ENCODE measurements at regions not wholly inside any gene's neighbourhood (a gene's known extent, or its start where the extent isn't known, plus 50 kb on each side); places are given as distances from the start of the nearest gene placed in this dataset.
"Not testable (repeated sequence)": the region's sequence is repeated elsewhere in the genome, so short reads cannot be mapped to it uniquely, and the experiment has no call there.

DNA sequence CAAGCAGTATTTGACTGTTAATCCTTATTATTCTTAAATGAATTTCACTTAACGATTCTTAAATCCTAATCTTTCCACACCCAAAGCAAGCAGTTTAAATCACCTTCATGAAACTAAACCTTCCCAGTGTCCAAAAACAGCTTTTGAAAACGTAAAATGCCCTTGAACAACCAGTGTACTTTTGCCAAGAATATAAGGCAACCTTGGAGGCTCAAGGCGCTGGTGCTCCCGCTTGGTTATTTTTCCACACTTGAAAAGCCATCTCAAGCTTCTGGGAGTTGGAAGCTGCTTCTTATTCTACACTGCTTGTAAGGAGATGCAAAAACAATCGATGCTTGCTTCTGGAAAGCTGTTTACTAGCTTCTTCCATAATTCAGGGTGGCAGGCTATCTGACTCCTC lies 625.7 kb downstream of the HTR1B start:
- no peak for DNase-seq

DNA sequence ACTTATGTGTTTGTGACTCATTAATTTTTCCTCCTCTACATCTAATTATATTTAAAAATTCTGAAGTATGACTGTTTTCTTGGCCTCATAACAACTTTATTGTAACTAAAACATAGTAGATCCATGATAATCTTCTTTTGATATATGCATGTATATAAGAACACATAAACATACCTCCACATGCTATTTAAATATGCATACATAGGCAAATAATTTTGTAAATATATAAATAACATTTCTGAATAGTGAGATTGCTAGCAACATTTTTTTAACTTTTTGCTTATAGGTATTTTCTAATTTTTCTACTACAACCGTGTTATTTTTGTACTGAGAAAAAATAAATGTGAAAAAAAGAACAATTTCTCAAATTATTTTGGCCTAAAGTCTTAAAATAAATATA lies 627.6 kb downstream of the HTR1B start:
- no peak for DNase-seq

DNA sequence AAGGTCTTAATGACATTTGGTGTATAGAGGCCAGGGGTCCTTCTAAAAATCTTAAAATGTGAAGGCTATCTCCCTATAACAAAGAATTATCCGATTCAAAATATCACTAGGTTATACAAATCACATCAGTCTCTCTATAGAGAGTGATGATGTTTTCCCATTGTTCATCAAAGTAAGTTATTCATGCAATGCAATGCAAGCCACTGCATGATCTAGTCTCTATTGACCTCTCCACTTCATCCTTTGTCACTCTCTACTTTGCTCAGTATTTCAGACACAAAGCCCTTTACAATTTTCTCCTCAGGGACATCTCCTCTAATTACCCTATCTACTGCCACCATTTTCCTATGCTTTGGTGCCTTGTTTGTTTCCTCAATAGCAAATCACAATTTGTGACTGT lies 628.0 kb downstream of the HTR1B start:
- no peak for DNase-seq

DNA sequence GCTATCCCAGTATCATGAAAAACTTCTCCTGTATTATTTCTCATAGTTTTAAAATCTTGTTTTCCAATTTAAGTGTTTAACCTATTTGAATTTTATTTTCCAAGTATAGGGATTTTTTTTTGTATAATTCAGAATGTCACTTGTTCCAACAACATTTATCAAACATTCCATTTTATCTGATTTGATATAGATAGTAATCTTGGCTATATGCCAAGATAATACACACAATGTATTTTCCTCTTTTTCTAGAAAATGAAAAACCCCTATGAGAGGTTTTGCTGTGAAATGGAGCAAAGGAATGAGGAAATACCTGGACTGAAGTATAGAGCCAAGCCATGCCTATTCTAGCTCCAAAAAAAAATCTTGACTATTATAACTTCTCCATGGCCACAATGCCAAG lies 628.9 kb downstream of the HTR1B start:
- DNase-seq, result no peak

DNA sequence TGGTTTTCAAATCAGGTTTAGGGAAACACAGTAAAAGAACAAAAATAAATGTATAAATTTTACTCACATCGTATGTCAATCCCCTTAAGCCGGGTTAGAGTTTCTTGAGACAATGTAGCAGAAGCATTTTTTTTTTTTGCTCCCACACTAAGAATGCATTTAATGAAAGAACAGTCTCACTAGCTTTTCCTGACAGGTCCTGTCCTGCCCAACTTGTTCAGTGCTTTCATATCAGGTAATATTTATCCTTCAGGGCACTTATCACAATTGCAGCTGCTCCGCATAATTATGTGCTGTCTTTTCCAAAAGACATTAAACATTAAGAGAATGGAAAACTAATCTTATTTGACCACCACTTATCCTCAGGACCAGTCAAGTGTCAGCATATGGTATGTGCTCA lies 632.0 kb downstream of the HTR1B start:
- no peak for DNase-seq

DNA sequence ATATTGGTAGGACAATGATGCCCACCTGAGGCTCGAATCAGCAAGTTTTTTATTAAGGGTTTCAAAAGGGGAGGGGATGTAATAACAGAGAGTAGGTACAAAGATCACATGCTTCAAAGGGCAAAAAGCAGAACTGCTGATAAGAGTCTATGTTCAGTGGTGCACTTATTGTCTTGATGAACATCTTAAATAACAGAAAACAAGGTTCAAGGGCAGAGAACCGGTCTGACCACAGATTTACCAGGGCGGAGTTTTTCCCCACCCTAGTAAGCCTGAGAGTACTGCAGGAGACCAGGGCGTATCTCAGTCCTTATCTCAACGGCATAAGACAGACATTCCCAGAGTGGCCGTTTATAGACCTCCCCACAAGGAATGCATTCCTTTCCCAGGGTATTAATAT lies 639.7 kb downstream of the HTR1B start:
- not testable (repeated sequence) for DNase-seq

DNA sequence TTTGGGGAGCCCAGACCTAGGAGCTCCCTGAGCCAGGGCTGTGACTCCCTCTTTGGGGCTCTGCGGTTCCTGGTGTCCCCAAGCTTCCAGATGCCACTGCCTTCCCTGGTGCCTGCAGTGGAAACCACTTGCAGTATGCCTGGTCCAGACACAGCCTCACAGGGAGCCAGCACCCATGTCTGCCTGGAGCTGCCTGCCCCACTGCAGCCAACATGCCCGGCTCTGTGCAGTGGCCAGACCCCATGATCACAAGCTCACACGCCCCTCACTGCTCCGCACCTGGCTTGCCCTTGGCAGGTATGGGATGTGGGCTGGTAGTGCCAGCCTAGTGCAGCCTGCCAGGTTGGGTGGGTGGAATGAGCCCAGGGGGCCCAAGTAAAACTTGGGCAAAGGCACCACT lies 644.8 kb downstream of the HTR1B start:
- DNase-seq, result no peak

DNA sequence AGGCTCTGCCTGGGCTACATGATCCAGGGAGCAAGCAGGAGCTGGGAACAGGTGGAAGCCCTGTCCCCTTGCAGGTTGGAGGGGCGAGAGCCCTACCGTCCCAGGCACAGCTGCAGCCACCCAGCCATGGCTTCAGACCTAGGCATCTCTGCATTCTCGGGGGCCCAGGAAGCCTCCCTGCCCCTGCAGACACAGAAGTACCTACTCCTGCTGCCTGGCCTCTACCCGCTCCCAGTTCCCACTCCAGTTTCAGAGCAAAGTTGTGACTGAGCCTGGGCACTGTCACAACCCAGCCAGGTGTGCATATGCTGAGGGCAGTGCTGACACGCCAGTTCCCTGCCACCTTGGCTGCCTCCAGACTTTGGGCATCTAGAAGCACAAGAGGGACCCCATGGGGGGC lies 645.9 kb downstream of the HTR1B start:
- no peak for DNase-seq

DNA sequence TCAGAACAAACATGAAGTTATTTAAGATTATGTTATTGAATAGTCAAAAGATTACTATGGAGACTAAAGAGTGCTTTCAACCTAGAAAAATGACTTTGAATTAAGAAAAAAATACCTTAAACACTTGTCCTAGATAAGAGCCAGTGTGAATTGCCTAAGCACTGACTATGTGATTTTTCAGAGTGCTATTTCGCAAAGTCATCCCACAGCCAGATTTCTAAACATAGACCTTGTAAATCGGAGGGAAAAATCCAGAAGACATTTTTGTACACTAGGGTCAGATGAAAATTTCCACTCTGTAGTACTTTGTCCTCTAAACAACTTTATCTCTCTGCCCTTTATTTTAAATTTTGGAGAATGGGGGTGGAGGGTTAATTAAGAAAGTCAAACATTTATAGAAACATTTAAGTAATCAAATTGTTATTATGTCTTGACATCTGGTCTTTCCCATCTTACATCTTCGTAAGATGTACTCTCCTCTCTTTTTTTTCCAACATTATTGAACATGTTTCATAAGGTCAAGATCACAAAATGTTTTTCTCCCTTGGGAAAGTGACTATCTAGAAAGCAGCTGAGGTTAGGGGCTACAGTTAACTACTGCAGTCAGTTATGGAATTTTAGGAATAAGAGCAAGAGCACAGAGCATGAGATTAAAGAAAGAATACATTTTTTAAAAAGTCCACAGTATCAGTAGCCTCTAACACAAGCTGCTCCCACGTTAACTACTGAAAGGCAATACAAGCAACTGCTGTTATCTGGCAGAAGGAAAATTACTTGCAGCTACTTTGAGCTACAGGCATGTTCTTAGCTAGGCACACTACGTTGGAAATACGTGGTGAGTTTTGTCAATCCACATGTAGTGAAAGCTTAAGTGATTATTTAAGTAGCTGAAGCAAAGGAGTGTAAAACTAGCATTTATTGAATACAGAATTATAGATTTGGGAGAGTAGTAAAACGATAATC lies 648.5 kb downstream of the HTR1B start:
- DNase-seq, result no peak

DNA sequence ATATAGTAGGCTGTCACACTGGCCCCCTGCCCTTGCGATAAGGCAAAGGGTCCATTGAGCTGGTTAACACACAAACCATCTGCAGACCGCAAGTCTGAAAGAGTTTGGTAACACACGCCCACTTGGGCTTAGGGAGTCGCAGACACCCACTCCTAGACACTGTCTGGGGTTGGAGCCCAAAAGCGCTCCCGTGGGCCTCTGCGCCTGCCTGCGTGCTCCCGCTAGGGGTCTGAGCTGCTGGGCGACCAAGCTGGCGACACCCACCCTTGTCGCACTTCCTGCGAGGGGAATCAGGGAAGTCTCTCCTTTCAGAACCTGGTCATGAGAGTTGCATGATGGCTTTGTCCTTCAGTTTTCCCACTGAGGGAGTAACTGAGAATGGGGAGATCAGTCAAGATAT lies 653.0 kb downstream of the HTR1B start:
- DNase-seq, result no peak

DNA sequence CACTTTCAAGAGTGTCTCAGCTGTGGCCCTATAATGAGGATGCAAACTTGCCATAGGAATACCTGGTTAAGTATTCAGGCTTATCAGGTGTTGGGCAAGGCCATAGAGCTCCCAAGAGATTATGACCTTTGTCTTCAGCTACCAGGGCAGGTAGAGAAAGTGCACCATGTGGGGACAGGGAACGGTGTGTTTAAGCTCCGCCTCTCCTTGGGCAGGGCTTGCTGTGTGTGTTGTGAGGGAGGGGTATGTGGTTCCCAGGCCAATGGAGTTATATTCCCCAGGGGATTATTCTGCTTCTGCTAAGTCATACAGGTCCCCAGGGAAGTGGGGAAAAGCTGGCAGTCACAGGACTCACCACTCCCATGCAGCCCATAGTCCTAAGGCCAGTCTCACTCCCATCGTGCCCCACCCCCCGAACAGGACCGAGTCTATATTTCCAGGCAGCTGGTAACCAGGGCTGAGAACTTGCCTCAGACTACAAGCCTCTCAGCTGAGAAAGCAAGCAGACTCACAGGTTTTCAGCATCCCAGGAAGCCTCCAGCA lies 660.2 kb downstream of the HTR1B start:
- no peak for DNase-seq

DNA sequence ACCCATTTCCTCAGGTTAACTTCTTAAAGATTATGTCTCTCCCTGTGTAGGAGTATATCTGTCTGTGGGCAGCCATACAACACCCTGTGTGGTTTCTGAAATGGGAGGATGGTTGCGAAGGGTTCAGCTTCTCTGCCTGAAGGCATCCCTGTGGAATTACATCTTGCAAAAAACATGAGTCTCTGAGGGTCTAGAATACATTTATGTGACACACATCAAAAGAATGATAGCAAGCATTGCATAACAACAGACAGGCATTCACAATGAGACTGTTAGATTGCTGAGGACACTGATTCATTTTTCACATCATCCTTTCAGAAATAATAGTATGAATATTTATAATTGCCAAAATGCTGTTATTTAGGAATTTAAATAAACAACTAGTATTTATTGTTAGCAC lies 670.9 kb downstream of the HTR1B start:
- no peak for DNase-seq

DNA sequence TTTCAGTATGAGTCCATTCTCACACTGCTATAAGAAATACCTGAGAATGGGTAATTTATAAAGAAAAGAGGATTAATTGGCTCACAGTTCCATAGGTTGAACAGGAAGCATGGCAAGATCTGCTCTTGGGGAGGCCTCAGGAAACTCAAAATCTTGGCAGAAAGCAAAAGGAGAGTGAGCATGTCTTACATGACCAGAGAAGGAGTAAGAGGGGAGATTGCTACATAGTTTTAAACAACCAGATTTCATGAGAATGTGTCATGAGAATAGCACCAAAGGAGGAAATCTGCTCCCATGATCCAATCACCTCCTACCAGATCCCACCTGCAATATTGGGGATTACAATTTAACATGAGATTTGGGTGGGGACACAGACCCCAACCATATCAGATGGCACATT lies 672.4 kb downstream of the HTR1B start:
- no peak for DNase-seq

DNA sequence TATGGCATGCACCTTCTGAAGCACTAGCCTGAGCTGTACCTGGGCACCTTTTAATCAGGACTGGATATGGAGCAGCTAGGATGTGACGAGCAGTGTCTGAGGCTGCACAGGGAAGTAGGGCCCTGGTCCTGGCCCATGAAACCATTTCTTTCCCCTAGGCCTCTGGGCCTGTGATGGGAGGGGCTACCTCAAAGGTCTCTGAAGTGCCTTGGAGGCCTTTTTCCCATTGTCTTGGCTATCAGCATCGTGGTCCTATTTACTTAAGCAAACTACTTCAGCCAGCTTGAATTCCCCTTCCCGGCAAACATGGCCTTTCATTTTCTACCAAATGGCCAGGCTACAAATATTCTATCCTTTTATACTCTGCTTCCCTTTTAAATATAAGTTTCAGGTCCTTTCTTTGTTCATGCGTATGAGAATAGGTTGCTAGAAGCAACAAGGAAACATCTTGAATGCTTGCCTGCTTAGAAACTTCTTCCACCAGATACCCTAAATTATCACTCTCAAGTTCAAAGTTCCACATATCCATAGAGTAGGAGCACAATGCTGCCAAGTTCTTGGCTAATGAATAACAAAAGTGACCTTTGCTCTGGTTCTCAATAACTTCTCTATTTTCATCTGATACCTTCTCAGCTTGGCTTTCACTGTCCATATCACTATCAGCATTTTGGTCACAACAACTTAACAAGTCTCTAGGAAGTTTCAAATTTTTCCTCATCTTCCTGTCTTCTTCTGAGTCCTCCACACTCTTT lies 673.1 kb downstream of the HTR1B start:
- no peak for DNase-seq

DNA sequence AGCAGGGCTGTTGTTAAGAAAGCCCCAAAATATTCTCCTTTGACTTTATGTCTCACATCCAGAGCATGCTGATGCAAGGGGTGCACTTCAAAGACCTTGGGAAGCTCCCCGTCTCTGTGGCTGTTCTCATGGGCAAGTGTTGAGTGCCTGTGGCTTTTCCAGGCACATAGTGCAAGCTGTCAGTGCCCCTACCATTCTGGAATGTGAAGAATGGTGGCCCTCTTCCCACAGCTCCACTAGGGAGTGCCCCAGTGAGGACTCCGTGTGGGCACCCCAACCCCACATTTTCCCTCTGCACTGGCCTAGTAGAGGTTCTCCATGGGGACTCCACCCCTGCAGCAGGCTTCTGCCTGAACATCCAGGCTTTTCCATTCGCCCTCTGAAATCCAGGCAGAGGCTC lies 673.7 kb downstream of the HTR1B start:
- DNase-seq, result no peak

DNA sequence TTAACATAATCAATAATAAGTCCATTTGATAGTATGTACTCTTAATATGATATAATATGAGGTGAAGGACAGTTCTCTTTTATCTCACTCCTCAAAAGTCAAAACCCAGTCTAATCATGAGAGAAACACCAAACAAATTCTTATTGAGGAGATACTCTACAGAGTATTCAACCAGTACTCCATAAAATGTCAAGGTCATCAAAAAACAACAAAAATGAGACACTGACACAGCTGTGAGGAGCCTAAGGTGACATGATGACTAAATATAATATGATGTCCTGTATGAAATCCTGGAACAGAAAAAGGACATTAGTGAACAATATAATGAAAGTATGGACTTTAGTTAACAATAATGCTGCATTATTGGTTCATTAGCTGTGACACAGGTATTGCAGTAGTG lies 675.1 kb downstream of the HTR1B start:
- no peak for DNase-seq

DNA sequence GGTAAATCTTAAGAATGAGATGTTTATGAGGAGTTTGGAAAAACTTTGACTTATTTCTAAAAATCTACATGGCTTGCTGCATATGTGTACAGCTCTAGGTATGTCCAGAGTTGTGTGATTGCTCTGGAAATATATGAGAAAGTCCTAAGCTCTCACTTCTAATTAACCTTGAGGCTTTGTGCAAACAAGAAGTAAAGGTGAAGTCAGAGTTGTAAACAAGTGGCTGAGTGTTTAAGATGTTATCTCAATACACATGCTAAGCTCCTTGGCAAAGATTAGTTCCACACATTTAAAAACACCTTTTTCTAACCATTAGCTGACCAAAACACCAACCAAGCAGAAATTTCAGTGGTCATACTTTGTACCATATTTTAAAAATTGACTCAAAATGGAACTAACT lies 684.2 kb downstream of the HTR1B start:
- DNase-seq, result no peak

DNA sequence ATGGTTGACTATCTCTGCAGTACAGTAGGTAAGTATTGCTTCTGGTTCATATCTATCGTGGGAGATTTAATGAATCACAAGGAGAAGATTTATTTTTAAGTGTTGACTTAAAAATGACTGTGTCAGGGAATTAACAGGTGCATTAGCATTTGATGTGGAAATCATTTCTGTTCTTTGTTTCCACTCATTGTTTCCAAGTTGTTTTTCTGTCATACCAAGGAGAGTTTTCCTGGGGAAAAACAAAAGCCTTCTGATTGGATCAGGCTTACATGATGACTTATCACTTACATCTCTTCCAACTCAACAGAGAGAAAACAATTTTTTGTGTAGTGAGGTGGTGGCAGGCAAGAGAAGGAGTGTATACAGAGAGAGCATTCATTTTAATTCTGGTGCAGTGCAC lies 686.4 kb downstream of the HTR1B start:
- DNase-seq, result no peak

DNA sequence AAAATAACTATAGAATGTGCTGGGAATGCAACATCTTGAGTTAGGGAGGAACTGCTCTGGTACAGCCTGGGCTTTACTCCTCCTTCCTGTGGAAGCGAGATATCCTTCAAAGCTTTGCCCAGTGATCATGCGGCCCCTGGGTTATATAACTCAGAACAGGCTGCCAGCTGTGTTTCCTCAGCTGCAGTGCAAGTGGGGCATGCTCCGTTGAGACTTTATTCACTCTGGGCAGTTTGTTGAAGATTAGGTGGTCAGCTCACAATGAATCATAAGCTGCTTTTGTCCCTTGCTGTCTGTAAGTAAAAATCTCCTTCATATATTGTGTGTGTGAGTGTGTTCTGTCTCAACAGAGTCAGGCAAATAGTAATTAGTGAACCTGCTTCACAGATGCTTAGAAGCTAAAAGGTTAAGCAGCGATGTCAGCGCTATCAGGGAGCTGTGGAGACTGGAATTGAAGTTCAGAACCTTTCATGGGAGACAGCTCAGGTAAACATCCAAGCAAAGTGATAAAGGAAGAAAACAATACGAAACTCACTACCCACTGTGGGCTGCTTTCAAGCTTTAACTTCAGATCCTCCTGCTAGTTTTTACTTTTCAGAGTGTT lies 688.4 kb downstream of the HTR1B start:
- no peak for DNase-seq

DNA sequence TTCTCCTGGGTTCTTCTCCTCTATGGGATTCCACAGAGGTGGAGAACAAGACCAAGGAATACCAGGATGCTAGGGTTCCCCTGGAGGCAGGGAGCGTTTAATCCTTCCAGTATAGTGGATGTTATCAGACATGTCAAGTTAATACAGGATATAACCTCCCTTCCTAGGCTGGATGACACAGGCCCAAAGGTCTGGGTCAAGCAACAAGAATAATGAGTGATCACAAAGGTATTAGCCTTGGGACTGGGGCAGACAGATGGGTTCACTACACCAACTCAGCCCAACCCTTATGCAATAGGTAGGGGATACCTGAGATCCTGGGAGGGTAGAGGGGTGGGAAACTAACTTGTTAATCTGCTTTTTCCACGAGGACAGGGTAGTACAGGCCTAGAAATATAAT lies 690.3 kb downstream of the HTR1B start:
- DNase-seq, result no peak

DNA sequence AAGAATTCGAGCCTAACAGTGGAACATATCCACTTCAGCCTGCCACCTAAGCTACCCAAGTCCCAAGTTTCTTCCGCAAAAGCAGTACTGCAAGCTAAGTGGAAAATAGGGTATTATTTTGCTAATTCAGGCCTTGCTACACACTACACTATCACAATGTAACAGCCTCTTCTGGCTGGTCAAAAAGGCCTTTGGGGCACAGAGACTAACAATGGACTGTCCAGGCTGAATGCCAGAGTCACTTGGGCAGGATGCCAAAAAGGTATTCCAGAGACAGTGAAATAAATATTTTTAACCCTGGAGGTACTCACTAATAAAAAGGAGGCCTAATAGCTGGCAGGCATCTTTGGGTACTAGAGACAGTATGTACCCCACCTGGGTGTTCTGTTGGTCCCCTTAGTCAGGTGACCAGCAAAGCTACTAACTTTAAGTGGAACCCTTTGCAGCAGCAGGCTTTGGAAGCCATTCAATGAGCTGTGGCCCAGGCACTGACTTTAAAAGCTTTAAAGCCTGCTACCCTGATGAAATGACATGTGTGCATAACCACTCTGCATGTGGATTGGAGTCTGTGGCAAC lies 692.1 kb downstream of the HTR1B start:
- no peak for DNase-seq

DNA sequence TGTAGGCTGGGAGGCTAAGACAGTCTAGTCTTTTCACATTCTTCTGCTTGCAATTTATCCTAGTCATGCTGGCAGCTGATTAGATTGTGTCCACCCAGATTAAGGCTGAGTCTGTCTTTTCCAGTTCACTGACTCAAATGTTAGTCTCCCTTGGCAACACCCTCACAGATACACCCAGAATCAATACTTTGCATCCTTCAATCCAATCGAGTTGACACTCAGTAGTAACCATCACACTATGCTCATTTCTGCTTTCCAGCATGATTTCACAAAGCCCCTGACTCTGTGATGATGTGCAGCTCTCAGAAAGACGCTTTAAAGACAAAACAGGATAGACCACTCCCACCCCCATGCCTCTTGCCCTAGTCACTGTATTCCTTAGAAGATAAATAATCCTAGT lies 693.0 kb downstream of the HTR1B start:
- DNase-seq, result no peak

DNA sequence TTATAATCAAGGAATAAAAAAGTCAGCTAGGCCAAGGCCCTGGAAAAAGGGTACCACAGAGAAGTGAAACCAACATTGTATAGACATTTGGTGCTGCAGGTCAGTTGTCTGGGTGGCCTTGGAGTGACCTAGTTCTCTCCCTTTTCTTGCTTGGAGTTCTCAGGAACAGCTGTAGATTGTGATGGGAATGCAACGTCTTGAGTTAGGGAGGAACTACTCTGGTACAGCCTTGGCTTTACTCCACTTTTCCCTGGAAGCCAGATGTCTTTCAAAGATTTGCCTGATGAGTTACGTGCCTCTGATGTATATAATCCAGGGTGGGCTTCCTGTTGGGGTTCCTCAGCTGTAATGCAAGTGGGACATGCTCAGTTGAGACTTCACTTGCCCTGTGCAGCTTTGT lies 694.7 kb downstream of the HTR1B start:
- no peak for DNase-seq
